ENCODE measurements at regions not wholly inside any gene's neighbourhood (a gene's known extent, or its start where the extent isn't known, plus 50 kb on each side); places are given as distances from the start of the nearest gene placed in this dataset.
A peak's percentile ranks its signal among the peaks of the same experiment; 100 is the strongest.

DNA sequence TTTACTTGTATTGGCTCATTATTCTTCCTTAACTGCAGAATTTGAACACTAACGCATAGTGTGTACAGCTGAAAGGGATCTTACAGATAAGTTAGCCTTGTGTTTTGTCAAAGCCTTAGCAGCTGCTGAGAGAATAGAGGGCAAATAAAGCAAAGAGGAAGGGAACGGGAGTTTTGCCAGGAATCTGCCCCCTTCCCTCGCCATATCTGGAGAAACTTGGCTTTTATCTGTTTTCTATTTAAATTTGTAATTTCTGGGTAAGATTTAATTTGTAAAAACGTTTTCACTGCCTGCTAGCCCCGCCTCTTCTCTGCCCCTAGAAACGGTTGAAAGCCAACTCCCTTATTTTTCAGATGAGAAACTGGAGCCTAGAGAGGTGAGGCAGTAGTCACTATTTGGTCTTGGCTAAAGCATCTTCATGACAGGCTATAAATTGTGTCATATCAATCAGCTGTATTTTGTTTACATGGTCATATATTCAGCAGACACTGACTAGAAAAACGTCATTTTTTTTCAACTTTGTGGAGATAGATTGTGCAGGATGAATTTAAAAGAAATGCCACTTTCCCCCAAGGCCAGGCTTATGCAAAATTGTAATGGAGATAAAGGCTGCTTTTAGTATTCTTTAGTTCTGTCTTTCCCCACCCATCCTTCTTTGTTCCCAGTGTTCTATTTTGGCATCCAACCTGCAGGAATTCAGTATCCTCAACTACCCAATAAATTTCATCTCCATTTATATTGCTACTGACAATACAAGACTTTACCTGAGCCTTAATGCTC lies 319.4 kb downstream of the SH2D1A start:
- Mint-ChIP-seq H3K27ac (ENCODE audit: unreplicated experiment) (no peak overlapping the region), H3K36me3 (ENCODE audit: unreplicated experiment) (no peaks in the 10 kb centered on the region), H3K4me1 (ENCODE audit: low read depth, unreplicated experiment) (no peaks in the 10 kb centered on the region), H3K27me3 (ENCODE audit: unreplicated experiment) (no peaks in the 10 kb centered on the region), H3K9me3 (ENCODE audit: unreplicated experiment) (no peaks in the 10 kb centered on the region), H3K4me3 (ENCODE audit: unreplicated experiment) (no peak overlapping the region)
- no peak for DNase-seq
- TF ChIP-seq, protein P1, sequence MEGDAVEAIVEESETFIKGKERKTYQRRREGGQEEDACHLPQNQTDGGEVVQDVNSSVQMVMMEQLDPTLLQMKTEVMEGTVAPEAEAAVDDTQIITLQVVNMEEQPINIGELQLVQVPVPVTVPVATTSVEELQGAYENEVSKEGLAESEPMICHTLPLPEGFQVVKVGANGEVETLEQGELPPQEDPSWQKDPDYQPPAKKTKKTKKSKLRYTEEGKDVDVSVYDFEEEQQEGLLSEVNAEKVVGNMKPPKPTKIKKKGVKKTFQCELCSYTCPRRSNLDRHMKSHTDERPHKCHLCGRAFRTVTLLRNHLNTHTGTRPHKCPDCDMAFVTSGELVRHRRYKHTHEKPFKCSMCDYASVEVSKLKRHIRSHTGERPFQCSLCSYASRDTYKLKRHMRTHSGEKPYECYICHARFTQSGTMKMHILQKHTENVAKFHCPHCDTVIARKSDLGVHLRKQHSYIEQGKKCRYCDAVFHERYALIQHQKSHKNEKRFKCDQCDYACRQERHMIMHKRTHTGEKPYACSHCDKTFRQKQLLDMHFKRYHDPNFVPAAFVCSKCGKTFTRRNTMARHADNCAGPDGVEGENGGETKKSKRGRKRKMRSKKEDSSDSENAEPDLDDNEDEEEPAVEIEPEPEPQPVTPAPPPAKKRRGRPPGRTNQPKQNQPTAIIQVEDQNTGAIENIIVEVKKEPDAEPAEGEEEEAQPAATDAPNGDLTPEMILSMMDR (IDR thresholded peaks at IDR 0.05; ENCODE audit: partially characterized antibody, unreplicated experiment): no peak

DNA sequence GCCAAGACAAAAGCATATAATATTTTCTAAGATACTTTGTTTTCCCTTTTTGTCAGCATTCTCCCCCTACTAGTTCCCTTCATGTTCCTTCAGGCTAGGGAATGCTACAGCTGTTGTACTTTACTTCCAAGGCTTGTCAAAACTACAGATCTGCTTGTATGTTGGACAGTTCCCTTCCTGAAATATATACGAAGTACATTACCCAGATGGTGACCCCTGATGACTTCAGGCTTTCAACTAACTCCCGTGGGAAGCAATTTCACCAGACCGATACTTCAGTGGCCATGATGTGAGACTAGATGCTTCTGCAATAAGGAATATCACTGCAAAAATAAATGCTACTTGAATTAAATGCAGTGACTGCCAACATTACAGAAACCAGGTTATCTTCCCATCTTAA lies 332.8 kb downstream of the SH2D1A start:
- DNase-seq: no peak
- Mint-ChIP-seq H3K9me3 (ENCODE audit: unreplicated experiment) (peaks cover 3% of the 10 kb centered on the region), H3K4me3 (ENCODE audit: unreplicated experiment) (no peak overlapping the region), H3K36me3 (ENCODE audit: unreplicated experiment) (peaks cover 3% of the 10 kb centered on the region), H3K4me1 (ENCODE audit: low read depth, unreplicated experiment) (peaks cover 5% of the 10 kb centered on the region), H3K27me3 (ENCODE audit: unreplicated experiment) (peaks cover 2% of the 10 kb centered on the region), H3K27ac (ENCODE audit: unreplicated experiment) (peak overlapping the region; percentile 82)
- TF ChIP-seq, protein P1 (IDR thresholded peaks at IDR 0.05; ENCODE audit: partially characterized antibody, unreplicated experiment): no peak

DNA sequence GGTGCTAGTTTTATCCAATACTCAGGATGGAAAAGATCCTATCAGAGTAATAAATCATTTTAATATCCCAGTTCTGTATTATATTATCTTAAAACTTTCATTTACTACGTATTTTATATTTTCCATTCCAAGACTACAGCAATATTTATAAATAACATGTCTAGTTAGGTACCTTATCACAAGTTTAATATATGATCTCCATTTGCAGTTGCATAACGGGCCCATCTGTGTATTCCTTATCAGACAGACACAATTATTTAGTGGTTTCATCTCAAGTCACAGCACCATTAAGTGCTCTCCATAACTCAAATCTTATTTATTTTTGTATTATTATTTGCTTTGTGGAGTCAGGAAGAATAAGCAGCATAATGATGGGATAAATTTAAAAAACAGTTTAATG lies 333.9 kb downstream of the SH2D1A start:
- Mint-ChIP-seq H3K27me3 (ENCODE audit: unreplicated experiment) (peaks cover 2% of the 10 kb centered on the region), H3K4me1 (ENCODE audit: low read depth, unreplicated experiment) (peaks cover 5% of the 10 kb centered on the region), H3K27ac (ENCODE audit: unreplicated experiment) (no peak overlapping the region), H3K9me3 (ENCODE audit: unreplicated experiment) (peaks cover 4% of the 10 kb centered on the region), H3K36me3 (ENCODE audit: unreplicated experiment) (peaks cover 6% of the 10 kb centered on the region), H3K4me3 (ENCODE audit: unreplicated experiment) (no peak overlapping the region)
- DNase-seq: no peak
- TF ChIP-seq, protein P1 (IDR thresholded peaks at IDR 0.05; ENCODE audit: partially characterized antibody, unreplicated experiment): no peak

DNA sequence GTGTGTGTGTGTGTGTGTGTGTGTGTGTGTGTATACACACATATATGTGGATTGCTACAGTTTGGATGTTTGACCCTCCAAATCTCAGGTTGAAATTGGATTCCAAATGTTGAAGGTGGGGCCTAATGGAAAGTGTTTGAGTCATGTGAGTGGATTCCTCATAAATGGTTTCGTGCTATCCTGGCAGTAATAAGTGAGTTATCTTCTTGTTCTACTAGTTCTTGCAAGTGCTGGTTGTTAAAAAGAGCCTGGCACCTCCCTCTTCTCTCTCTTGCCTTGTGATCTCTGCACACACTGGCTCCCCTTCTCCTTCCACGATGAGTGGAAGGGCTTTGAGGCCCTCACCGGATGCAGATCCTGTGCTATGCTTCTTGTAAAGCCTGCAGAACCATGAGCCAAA lies 344.1 kb downstream of the SH2D1A start:
- peaks cover 2% of the 10 kb centered on the region for H3K9me3 Mint-ChIP-seq (ENCODE audit: unreplicated experiment)
- H3K4me1 Mint-ChIP-seq (ENCODE audit: low read depth, unreplicated experiment): no peaks in the 10 kb centered on the region
- no peaks in the 10 kb centered on the region for H3K36me3 Mint-ChIP-seq (ENCODE audit: unreplicated experiment)
- no peak overlapping the region for H3K27ac Mint-ChIP-seq (ENCODE audit: unreplicated experiment)
- H3K27me3 Mint-ChIP-seq (ENCODE audit: unreplicated experiment): peaks cover 2% of the 10 kb centered on the region
- DNase-seq: no peak
- H3K4me3 Mint-ChIP-seq (ENCODE audit: unreplicated experiment): no peak overlapping the region
- TF ChIP-seq, protein P1 (IDR thresholded peaks at IDR 0.05; ENCODE audit: partially characterized antibody, unreplicated experiment): no peak

DNA sequence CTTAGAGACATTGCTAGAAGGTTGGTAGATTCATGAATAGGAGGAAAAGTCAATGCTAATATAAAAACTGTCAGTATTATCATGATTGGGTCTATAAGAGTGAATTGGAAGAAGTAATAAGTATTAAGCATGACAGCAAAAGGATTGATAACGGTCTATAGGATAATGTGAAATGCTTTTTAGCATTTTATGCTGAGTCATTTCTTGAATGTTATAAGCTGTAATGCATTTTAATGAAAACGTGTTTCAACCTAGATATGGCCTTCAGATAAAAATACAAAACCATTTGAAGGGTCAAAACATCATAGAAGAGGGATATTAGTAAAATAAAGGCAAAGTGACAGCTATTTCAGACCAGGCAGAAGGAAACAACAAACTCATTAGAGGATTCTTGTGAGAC lies 353.5 kb downstream of the SH2D1A start:
- Mint-ChIP-seq H3K4me1 (ENCODE audit: low read depth, unreplicated experiment) (no peaks in the 10 kb centered on the region), H3K4me3 (ENCODE audit: unreplicated experiment) (no peak overlapping the region), H3K9me3 (ENCODE audit: unreplicated experiment) (no peaks in the 10 kb centered on the region), H3K27ac (ENCODE audit: unreplicated experiment) (no peak overlapping the region), H3K36me3 (ENCODE audit: unreplicated experiment) (no peaks in the 10 kb centered on the region), H3K27me3 (ENCODE audit: unreplicated experiment) (no peaks in the 10 kb centered on the region)
- TF ChIP-seq, protein P1 (IDR thresholded peaks at IDR 0.05; ENCODE audit: partially characterized antibody, unreplicated experiment): no peak
- DNase-seq: no peak
